A673 (cell line): ENCODE measurements at regions not wholly inside any gene's neighbourhood (a gene's known extent, or its start where the extent isn't known, plus 50 kb on each side); places are given as distances from the start of the nearest gene placed in this dataset.

Experiments
- EZH2 ChIP-seq: fragments of 200-600 bp; sonication (generic); IDR thresholded peaks from 2 replicates; pipeline ENCODE4 v1.6.1; 2017; ENCODE audit warnings: borderline replicate concordance, low read depth, mild to moderate bottlenecking, mixed read lengths, antibody characterized with exemption, low read length; ENCODE audit not compliant: poor library complexity, severe bottlenecking
- TF ChIP-seq, protein P1 (sequence below): fragments of 300-800, 200-600 bp; sonication (generic); conservative IDR thresholded peaks from 2 replicates; pipeline ENCODE4 v1.5.1; 2017; ENCODE audit warnings: low read depth, mild to moderate bottlenecking, antibody characterized with exemption, low read length, moderate library complexity, mixed read lengths

- TF ChIP-seq, protein P1, sequence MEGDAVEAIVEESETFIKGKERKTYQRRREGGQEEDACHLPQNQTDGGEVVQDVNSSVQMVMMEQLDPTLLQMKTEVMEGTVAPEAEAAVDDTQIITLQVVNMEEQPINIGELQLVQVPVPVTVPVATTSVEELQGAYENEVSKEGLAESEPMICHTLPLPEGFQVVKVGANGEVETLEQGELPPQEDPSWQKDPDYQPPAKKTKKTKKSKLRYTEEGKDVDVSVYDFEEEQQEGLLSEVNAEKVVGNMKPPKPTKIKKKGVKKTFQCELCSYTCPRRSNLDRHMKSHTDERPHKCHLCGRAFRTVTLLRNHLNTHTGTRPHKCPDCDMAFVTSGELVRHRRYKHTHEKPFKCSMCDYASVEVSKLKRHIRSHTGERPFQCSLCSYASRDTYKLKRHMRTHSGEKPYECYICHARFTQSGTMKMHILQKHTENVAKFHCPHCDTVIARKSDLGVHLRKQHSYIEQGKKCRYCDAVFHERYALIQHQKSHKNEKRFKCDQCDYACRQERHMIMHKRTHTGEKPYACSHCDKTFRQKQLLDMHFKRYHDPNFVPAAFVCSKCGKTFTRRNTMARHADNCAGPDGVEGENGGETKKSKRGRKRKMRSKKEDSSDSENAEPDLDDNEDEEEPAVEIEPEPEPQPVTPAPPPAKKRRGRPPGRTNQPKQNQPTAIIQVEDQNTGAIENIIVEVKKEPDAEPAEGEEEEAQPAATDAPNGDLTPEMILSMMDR: no peak
- TF ChIP-seq EZH2: no peak
Measured at GRCh38 chr5:68046445-68046844, 169.1 kb upstream of the PIK3R1 start.
